ENCODE measurements at regions not wholly inside any gene's neighbourhood (a gene's known extent, or its start where the extent isn't known, plus 50 kb on each side); places are given as distances from the start of the nearest gene placed in this dataset.

GRCh38 chr4:106762666-106763443 is 273.3 kb downstream of the DKK2 start:
- Mint-ChIP-seq H3K36me3 (ENCODE audit: low read depth) (no peaks in the 10 kb centered on the region), H3K4me1 (ENCODE audit: low read depth) (no peaks in the 10 kb centered on the region), H3K4me3 (no peak overlapping the region), H3K9me3 (peaks cover 2% of the 10 kb centered on the region), H3K27ac (no peak overlapping the region), H3K27me3 (no peaks in the 10 kb centered on the region)
- H3K36me3 ChIP-seq (ENCODE audit: insufficient read depth, low read length) = no peaks in the 10 kb centered on the region
- H3K27me3 ChIP-seq (ENCODE audit: control insufficient read depth in 1 of 2, insufficient read depth in 2 of 2, low read length in 2 of 2) = no peaks in the 10 kb centered on the region
- no peaks in the 10 kb centered on the region for H3K9me3 ChIP-seq (ENCODE audit: control insufficient read depth in 1 of 2, insufficient read depth in 1 of 2, low read length in 2 of 2)
- H3K4me1 ChIP-seq (ENCODE audit: insufficient read depth, low read length) = no peaks in the 10 kb centered on the region
- POLR2A ChIA-PET = no interaction called here
- no peak overlapping the region for H3K4me3 ChIP-seq (ENCODE audit: low read length)
- no peak for TF ChIP-seq CTCF (IDR thresholded peaks at IDR 0.05)
- DNase-seq (no peak), ATAC-seq (ENCODE audit: poor library complexity) (no peak)
- H3K27ac ChIP-seq (ENCODE audit: low read depth in 1 of 2, low read length in 2 of 2) = no peak overlapping the region
- CTCF ChIA-PET = no interaction called here
- intact Hi-C loops (cut with DNase I, micrococcal nuclease) = no loop called here

- TF ChIP-seq CTCF (IDR thresholded peaks at IDR 0.05) = no peak
- H3K36me3 ChIP-seq (ENCODE audit: insufficient read depth, low read length) = no peaks in the 10 kb centered on the region
- ATAC-seq (ENCODE audit: poor library complexity) (no peak), DNase-seq (no peak)
- POLR2A ChIA-PET = no interaction called here
- H3K4me3 ChIP-seq (ENCODE audit: low read length) = no peak overlapping the region
- CTCF ChIA-PET = no interaction called here
- intact Hi-C loops (cut with DNase I, micrococcal nuclease) = no loop called here
- H3K36me3 Mint-ChIP-seq (ENCODE audit: low read depth) = no peaks in the 10 kb centered on the region
- no peaks in the 10 kb centered on the region for H3K9me3 ChIP-seq (ENCODE audit: control insufficient read depth in 1 of 2, insufficient read depth in 1 of 2, low read length in 2 of 2)
- peaks cover 6% of the 10 kb centered on the region for H3K9me3 Mint-ChIP-seq
- H3K27ac ChIP-seq (ENCODE audit: low read depth in 1 of 2, low read length in 2 of 2) = no peak overlapping the region
- H3K27me3 ChIP-seq (ENCODE audit: control insufficient read depth in 1 of 2, insufficient read depth in 2 of 2, low read length in 2 of 2) = no peaks in the 10 kb centered on the region
- H3K4me3 Mint-ChIP-seq = no peak overlapping the region
- H3K27me3 Mint-ChIP-seq = no peaks in the 10 kb centered on the region
- no peaks in the 10 kb centered on the region for H3K4me1 Mint-ChIP-seq (ENCODE audit: low read depth)
- no peaks in the 10 kb centered on the region for H3K4me1 ChIP-seq (ENCODE audit: insufficient read depth, low read length)
- no peak overlapping the region for H3K27ac Mint-ChIP-seq
These were observed 282.7 kb downstream of the DKK2 start for GRCh38 chr4:106753426-106753825.

- ChIA-PET POLR2A (no interaction called here), CTCF (no interaction called here)
- H3K4me1 ChIP-seq (ENCODE audit: insufficient read depth, low read length) = no peaks in the 10 kb centered on the region
- H3K27ac ChIP-seq (ENCODE audit: low read depth in 1 of 2, low read length in 2 of 2) = no peak overlapping the region
- no peaks in the 10 kb centered on the region for H3K36me3 Mint-ChIP-seq (ENCODE audit: low read depth)
- no peaks in the 10 kb centered on the region for H3K27me3 Mint-ChIP-seq
- H3K4me1 Mint-ChIP-seq (ENCODE audit: low read depth) = no peaks in the 10 kb centered on the region
- H3K27me3 ChIP-seq (ENCODE audit: control insufficient read depth in 1 of 2, insufficient read depth in 2 of 2, low read length in 2 of 2) = no peaks in the 10 kb centered on the region
- no peaks in the 10 kb centered on the region for H3K36me3 ChIP-seq (ENCODE audit: insufficient read depth, low read length)
- no peaks in the 10 kb centered on the region for H3K9me3 ChIP-seq (ENCODE audit: control insufficient read depth in 1 of 2, insufficient read depth in 1 of 2, low read length in 2 of 2)
- H3K9me3 Mint-ChIP-seq = peaks cover 10% of the 10 kb centered on the region
- ATAC-seq (ENCODE audit: poor library complexity) = no peak
- H3K4me3 Mint-ChIP-seq = no peak overlapping the region
- H3K4me3 ChIP-seq (ENCODE audit: low read length) = no peak overlapping the region
- intact Hi-C loops (cut with DNase I, micrococcal nuclease) = no loop called here
- peak in 1 of 14 experiments; percentile 9 for DNase-seq
- no peak for TF ChIP-seq CTCF (IDR thresholded peaks at IDR 0.05)
- no peak overlapping the region for H3K27ac Mint-ChIP-seq
These were observed 289.7 kb downstream of the DKK2 start for GRCh38 chr4:106746451-106746850.
